Mesenchymal stem cell (in vitro differentiated cells and primary cell): ENCODE measurements at regions not wholly inside any gene's neighbourhood (a gene's known extent, or its start where the extent isn't known, plus 50 kb on each side); places are given as distances from the start of the nearest gene placed in this dataset.

ENCODE experiments used
- DNase-seq: peaks from one replicate; pipeline ENCODE4 v3.0.0-alpha.2; 2013
- H2AFZ ChIP-seq: one replicate; pipeline ENCODE4 v1.6.1; 2013; ENCODE audit warnings: low read depth, mild to moderate bottlenecking, control low read depth, inconsistent platforms, low read length, moderate library complexity
- H2AK5ac ChIP-seq: 2 replicates; pipeline ENCODE4 v1.6.1; 2013; ENCODE audit warnings: low read length, moderate library complexity, mild to moderate bottlenecking, inconsistent platforms; ENCODE audit not compliant: severe bottlenecking
- H2BK120ac ChIP-seq: one replicate; pipeline ENCODE4 v1.6.1; 2013; ENCODE audit warnings: low read depth, mild to moderate bottlenecking, inconsistent platforms, low read length, moderate library complexity
- H2BK12ac ChIP-seq, 2 experiments: one replicate each; pipeline ENCODE4 v1.6.1; 2013; ENCODE audit warnings: inconsistent platforms in 2 of 2, low read length in 2 of 2, mild to moderate bottlenecking in 2 of 2, moderate library complexity in 2 of 2, control low read depth in 1 of 2
- H2BK15ac ChIP-seq: one replicate; pipeline ENCODE4 v1.6.1; 2013; ENCODE audit warnings: mild to moderate bottlenecking, low read depth, inconsistent platforms; ENCODE audit not compliant: poor library complexity, severe bottlenecking
- H2BK5ac ChIP-seq: 2 replicates; pipeline ENCODE4 v1.6.1; 2013; ENCODE audit warnings: low read depth, mild to moderate bottlenecking, low read length, control low read depth, inconsistent platforms; ENCODE audit not compliant: poor library complexity, severe bottlenecking
- H3K14ac ChIP-seq, 2 experiments: one replicate each; pipeline ENCODE4 v1.6.1; 2013; ENCODE audit warnings: inconsistent platforms in 2 of 2, low read length in 2 of 2, control low read depth in 1 of 2, mild to moderate bottlenecking in 1 of 2, moderate library complexity in 1 of 2
- H3K18ac ChIP-seq, 2 experiments: one replicate each; pipeline ENCODE4 v1.6.1; 2013; ENCODE audit warnings: inconsistent platforms in 2 of 2, low read length in 2 of 2, control low read depth in 1 of 2, low read depth in 1 of 2, mild to moderate bottlenecking in 1 of 2
- H3K23ac ChIP-seq, 2 experiments: one replicate each; pipeline ENCODE4 v1.6.1; 2013; ENCODE audit warnings: inconsistent platforms in 2 of 2, low read length in 2 of 2, mild to moderate bottlenecking in 2 of 2, moderate library complexity in 2 of 2, control low read depth in 1 of 2
- H3K27ac ChIP-seq: 2 replicates; pipeline ENCODE4 v1.5.1; 2013; ENCODE audit warnings: mild to moderate bottlenecking, moderate library complexity, low read length, control low read depth, inconsistent platforms; ENCODE audit not compliant: poor library complexity, severe bottlenecking
- H3K27me3 ChIP-seq, 2 experiments: 2 replicates each; pipeline versions ENCODE4 v1.6.1 to v1.7.0; 2013; ENCODE audit warnings: low read length in 2 of 2, mild to moderate bottlenecking in 2 of 2, moderate library complexity in 2 of 2, control low read depth in 1 of 2, inconsistent platforms in 1 of 2; ENCODE audit not compliant: control insufficient read depth in 1 of 2, insufficient read depth in 1 of 2
- H3K36me3 ChIP-seq, 2 experiments: 2 replicates each; pipeline versions ENCODE4 v1.6.1 to v1.7.0; 2013; ENCODE audit warnings: low read length in 2 of 2, control low read depth in 1 of 2, inconsistent platforms in 1 of 2, low read depth in 1 of 2, mild to moderate bottlenecking in 1 of 2; ENCODE audit not compliant: insufficient read depth in 2 of 2, control insufficient read depth in 1 of 2
- H3K4ac ChIP-seq, 2 experiments: one replicate each; pipeline ENCODE4 v1.6.1; 2013; ENCODE audit warnings: inconsistent platforms in 2 of 2, low read length in 2 of 2, mild to moderate bottlenecking in 2 of 2, moderate library complexity in 2 of 2, control low read depth in 1 of 2, low read depth in 1 of 2
- H3K4me1 ChIP-seq: 2 replicates; pipeline ENCODE4 v1.6.1; 2013; ENCODE audit warnings: low read depth, low read length, control low read depth; ENCODE audit not compliant: control insufficient read depth, insufficient read depth
- H3K4me2 ChIP-seq: 2 replicates; pipeline ENCODE4 v1.6.1; 2013; ENCODE audit warnings: low read length, mild to moderate bottlenecking, inconsistent platforms; ENCODE audit not compliant: poor library complexity, severe bottlenecking
- H3K4me3 ChIP-seq, 2 experiments: 2 replicates each; pipeline versions ENCODE4 v1.5.1 to v1.7.0; 2013; ENCODE audit warnings: low read length in 2 of 2, mild to moderate bottlenecking in 2 of 2, control low read depth in 1 of 2, low read depth in 1 of 2; ENCODE audit not compliant: insufficient read depth in 1 of 2
- H3K79me1 ChIP-seq: replicated peaks from 2 replicates; pipeline ENCODE4 v1.6.1; 2013; ENCODE audit warnings: mild to moderate bottlenecking, control low read depth, low read length, inconsistent platforms; ENCODE audit not compliant: poor library complexity, severe bottlenecking
- H3K9ac ChIP-seq: 2 replicates; pipeline ENCODE4 v1.7.0; 2013; ENCODE audit warnings: mild to moderate bottlenecking, low read length, moderate library complexity
- H3K9me3 ChIP-seq: 2 replicates; pipeline ENCODE4 v1.7.0; 2013; ENCODE audit warnings: mild to moderate bottlenecking, low read length; ENCODE audit not compliant: control insufficient read depth
- H4K8ac ChIP-seq: one replicate; pipeline ENCODE4 v1.6.1; 2013; ENCODE audit warnings: inconsistent platforms, mild to moderate bottlenecking, low read length, moderate library complexity
- H4K91ac ChIP-seq: one replicate; pipeline ENCODE4 v1.6.1; 2013; ENCODE audit warnings: mild to moderate bottlenecking, low read length, inconsistent platforms
- WGBS: methylation state at CpG from one replicate; pipeline ENCODE4 v1.1.7; 2013; ENCODE audit warnings: mixed read lengths; 5-methylcytosine and 5-hydroxymethylcytosine counted together

DNA sequence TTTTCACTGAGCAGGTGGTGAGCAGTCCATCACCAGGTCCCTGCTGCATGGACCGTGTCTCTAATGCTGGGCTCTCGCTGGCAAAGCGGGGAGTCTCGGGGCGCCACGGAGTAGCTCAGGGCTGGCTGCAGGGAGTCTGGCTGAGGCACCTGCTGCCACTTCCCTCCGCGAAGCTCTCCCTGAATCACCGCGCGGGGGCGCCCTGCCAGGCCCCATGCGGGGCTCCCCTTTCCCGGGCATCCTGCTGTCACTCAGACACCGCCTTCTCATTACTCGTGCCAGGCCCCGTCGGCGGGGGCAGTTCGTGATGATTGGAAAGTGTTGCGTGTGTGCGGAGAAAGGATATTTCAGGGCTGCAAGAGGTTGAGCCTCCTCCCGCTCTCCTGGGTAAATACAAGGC is 335.8 kb downstream of the IRX2 start:
- H2AFZ ChIP-seq: no peak overlapping the region
- H4K8ac ChIP-seq: no peak overlapping the region
- H2BK120ac ChIP-seq: no peak overlapping the region
- H3K18ac ChIP-seq: no peak overlapping the region
- no peak overlapping the region for H3K9ac ChIP-seq
- H3K27me3 ChIP-seq: no peaks in the 10 kb centered on the region
- no peaks in the 10 kb centered on the region for H3K36me3 ChIP-seq
- H3K4me3 ChIP-seq: no peak overlapping the region
- DNase-seq: no peak
- no peak overlapping the region for H2BK15ac ChIP-seq
- no peak overlapping the region for H2BK12ac ChIP-seq
- H3K14ac ChIP-seq: no peak overlapping the region
- H4K91ac ChIP-seq: no peak overlapping the region
- no peak overlapping the region for H3K23ac ChIP-seq
- H3K4me1 ChIP-seq: no peaks in the 10 kb centered on the region
- no peak overlapping the region for H2BK5ac ChIP-seq
- WGBS: 45% methylated on average over 23 of the region's 23 CpGs
- no peak overlapping the region for H2AK5ac ChIP-seq
- H3K4me2 ChIP-seq: no peak overlapping the region
- H3K9me3 ChIP-seq: peaks cover 8% of the 10 kb centered on the region
- no peaks in the 10 kb centered on the region for H3K79me1 ChIP-seq
- H3K27ac ChIP-seq: no peak overlapping the region
- H3K4ac ChIP-seq: no peak overlapping the region

DNA sequence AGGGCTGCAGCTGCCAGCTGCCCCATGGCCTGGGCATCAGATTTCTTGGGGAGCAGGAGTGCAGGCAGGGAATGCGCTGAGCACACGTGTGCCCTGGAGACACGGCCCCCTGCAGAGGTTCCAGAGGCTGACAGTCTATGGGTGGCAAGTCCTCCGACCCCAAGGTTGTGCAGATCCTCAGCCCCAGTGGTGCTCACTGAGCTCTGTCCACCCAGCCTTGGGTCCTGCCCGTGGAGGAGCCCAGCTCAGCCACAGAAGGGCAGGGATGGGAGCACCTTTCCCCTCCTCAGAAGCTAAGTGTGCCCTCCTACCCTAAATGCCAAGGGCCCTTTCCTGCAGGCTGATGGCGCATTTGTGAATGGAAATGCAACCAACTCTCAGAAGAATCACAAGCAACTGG is 341.0 kb downstream of the IRX2 start:
- Histone ChIP-seq H2BK12ac (no peak overlapping the region), H2BK15ac (no peak overlapping the region), H3K4me3 (no peak overlapping the region), H2BK120ac (no peak overlapping the region), H3K14ac (no peak overlapping the region), H3K4me1 (no peaks in the 10 kb centered on the region), H3K18ac (no peak overlapping the region), H2AK5ac (no peak overlapping the region), H3K23ac (no peak overlapping the region), H2AFZ (no peak overlapping the region), H3K27ac (no peak overlapping the region), H3K36me3 (no peaks in the 10 kb centered on the region), H3K79me1 (no peaks in the 10 kb centered on the region), H3K9ac (no peak overlapping the region), H3K9me3 (no peaks in the 10 kb centered on the region), H3K27me3 (no peaks in the 10 kb centered on the region), H3K4ac (no peak overlapping the region), H3K4me2 (no peak overlapping the region), H2BK5ac (no peak overlapping the region), H4K91ac (no peak overlapping the region), H4K8ac (no peak overlapping the region)
- no peak for DNase-seq
- WGBS: 65% methylated on average over 6 of the region's 6 CpGs

DNA sequence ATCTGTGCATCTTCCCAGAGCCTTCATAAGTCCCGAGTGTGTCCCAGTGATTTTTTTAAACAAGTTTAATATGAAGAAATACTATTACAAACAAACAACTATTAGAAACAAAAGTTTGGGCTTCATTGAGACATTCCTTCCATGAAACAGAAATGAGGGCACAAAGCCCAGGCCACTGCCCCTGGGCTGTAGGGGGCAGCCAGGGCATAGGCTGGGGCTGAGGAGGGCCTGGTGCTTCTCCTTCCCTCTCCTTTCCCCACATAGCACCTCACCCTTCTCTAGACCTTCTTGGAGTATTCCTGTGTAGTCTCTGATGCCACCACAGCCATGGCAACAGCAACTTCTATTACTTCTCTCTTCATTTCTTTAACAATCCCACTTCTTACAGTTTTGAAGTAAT is 348.2 kb downstream of the IRX2 start:
- Histone ChIP-seq H3K23ac (no peak overlapping the region), H3K4me3 (no peak overlapping the region), H2BK120ac (no peak overlapping the region), H2AFZ (no peak overlapping the region), H4K91ac (peak overlapping the region; percentile 50), H2AK5ac (no peak overlapping the region), H2BK12ac (no peak overlapping the region), H3K4me2 (no peak overlapping the region), H3K79me1 (no peaks in the 10 kb centered on the region), H4K8ac (no peak overlapping the region), H3K27ac (no peak overlapping the region), H3K18ac (no peak overlapping the region), H3K9ac (no peak overlapping the region), H2BK15ac (no peak overlapping the region), H3K36me3 (no peaks in the 10 kb centered on the region), H2BK5ac (no peak overlapping the region), H3K4me1 (no peaks in the 10 kb centered on the region), H3K27me3 (no peaks in the 10 kb centered on the region), H3K4ac (no peak overlapping the region), H3K9me3 (no peaks in the 10 kb centered on the region), H3K14ac (no peak overlapping the region)
- no CpG with 5 or more reads among the region's 1 CpG for WGBS
- DNase-seq: no peak

DNA sequence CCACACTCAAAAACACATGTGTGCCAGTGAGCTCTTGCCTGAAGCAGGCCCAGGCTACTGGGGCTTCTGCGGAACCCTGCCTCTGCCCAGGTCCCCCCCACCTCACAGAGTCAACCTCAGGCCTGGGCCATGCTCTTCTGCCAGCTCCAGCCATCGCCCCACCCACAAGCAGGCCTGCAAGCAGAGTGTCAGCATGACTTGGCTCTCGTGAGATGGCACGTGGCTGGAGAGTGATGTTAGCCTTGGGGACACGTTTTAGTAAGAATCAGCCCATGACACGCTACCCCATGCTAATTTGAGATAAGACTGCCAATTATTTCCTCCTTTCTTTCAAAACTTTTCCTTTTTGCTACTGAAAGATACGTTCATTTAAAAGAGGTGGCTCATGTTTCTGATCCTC is 351.7 kb downstream of the IRX2 start:
- Histone ChIP-seq H2AK5ac (no peak overlapping the region), H3K14ac (no peak overlapping the region), H2BK120ac (no peak overlapping the region), H2BK5ac (no peak overlapping the region), H2BK15ac (no peak overlapping the region), H3K9me3 (no peaks in the 10 kb centered on the region), H3K4ac (no peak overlapping the region), H3K27ac (no peak overlapping the region), H4K8ac (no peak overlapping the region), H3K4me1 (no peaks in the 10 kb centered on the region), H2BK12ac (no peak overlapping the region), H4K91ac (no peak overlapping the region), H3K23ac (no peak overlapping the region), H3K18ac (no peak overlapping the region), H3K79me1 (no peaks in the 10 kb centered on the region), H3K36me3 (no peaks in the 10 kb centered on the region), H3K4me3 (no peak overlapping the region), H3K27me3 (no peaks in the 10 kb centered on the region), H3K4me2 (no peak overlapping the region), H3K9ac (no peak overlapping the region), H2AFZ (no peak overlapping the region)
- no peak for DNase-seq
- 56% methylated on average over 7 of the region's 7 CpGs for WGBS
